ENCODE measurements at regions not wholly inside any gene's neighbourhood (a gene's known extent, or its start where the extent isn't known, plus 50 kb on each side); places are given as distances from the start of the nearest gene placed in this dataset.
"Not testable (repeated sequence)": the region's sequence is repeated elsewhere in the genome, so short reads cannot be mapped to it uniquely, and the experiment has no call there.

DNA sequence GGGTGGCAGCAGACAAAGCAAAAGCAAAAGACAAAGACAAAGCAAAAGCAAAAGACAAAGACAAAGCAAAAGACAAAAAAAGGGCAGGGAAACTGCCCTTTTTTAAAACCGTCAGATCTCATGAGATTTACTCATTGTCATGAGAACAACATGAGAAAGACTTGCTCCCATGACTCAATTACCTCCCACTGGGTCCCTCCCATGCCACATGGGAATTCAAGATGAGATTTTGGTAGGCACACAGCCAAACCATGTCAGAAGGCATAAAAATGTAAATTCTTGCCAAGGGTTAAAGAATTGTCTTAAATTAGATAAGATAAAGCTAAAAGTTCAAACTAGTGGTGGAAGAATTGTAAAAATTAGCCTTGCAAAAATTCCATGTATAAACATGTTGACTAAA, 419.7 kb downstream of the TRAM1L1 start:
- DNase-seq (ENCODE audit: low spot score): no peak

DNA sequence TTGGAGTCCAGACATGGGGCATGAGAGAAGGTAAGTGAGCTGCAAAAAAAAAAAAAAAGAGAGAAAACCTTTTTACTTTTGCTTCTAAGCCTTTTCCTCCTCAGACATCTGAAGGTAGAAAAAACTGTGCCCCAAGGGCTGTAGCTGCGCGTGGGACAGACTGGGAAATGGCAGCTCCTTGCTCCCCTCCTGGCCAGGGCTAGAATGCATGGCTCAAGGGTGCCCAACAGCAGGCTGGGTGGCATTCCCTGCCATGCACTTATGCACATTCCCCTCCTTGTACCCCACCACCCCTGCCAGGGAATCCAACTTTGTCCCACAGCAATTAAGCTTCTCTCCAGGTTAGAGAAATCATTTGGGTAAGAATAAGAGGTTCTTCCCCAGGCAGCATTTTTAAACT, 421.2 kb downstream of the TRAM1L1 start:
- DNase-seq (ENCODE audit: low spot score): no peak

DNA sequence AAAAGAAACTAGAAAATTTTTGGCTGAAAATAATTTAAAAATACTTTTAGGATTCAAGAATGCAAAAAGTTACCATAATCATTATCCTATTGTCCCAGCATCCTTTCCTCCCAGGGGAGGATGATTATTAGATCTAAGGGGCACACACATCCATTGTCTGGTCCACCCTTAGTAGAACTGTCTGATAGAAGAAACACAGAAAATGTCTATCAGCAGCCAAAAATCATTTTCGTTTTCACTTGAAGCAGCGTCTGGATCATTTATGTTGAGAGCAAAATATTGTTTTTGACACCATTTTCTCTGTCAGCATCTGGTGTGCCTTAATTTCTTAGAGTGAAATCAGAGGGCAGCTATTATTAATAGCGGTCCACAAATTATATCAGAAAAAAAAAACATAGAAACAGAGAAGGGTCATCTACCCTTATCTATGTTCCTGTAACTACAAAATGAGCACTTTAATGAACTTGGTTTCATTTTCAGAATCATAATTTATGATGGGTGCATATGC, 446.3 kb downstream of the TRAM1L1 start:
- DNase-seq (ENCODE audit: low spot score): no peak

DNA sequence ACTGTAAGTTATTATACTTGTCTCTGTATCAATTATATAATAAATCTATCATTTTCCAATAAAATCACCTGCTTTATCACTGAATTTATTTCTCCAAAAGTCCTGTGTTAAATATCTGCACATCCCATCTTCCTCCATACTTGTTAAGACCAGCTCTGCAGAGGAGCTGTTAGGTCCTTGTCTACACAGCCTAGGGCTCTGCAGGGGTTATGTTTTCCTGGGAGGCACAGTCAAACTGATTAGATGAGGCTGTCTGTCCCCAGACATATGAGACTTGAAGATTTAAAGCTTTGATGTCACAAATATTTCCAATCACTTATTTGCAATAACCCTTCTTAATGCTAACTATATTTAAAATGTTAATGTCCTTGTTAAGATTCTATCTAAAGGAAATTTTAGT, 446.8 kb downstream of the TRAM1L1 start:
- no peak for DNase-seq (ENCODE audit: low spot score)

DNA sequence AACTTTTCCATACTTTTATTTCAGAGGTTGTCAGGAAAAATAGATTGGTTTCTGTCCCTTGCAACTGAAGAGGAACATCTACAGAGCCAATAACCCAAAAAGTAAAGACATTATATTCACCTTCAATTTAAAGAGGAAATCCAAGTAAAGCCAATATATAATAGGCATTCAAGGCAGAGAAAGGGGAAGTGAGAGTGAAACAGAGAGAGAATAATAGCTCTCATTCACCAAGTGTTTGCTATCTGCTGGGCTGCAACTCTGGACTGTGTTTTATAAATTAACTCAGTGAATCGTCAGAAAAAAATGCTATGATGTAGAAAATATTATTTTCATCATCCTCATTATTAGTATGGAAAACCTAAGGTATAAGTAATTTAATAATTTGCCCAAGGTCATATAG, 448.5 kb downstream of the TRAM1L1 start:
- DNase-seq (ENCODE audit: low spot score): no peak

DNA sequence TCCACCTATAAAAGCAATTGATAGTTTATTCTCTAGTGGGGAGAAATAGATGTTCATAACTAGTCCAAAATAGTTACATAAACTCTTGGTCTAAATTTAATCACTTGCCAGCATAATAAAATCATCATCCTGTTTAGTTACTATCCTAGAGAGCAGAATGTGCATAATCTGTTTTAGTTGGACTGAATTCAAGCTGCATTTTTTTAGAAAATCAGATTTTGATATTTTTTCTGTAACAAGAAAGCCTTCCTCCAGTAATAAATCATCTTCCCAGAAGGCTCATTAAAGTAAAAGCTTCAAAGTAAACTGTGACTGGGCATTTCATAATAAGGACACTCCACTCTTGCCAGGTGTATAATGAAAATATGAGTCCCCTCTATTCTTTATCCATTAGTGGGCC, 453.1 kb downstream of the TRAM1L1 start:
- no peak for DNase-seq (ENCODE audit: low spot score)

DNA sequence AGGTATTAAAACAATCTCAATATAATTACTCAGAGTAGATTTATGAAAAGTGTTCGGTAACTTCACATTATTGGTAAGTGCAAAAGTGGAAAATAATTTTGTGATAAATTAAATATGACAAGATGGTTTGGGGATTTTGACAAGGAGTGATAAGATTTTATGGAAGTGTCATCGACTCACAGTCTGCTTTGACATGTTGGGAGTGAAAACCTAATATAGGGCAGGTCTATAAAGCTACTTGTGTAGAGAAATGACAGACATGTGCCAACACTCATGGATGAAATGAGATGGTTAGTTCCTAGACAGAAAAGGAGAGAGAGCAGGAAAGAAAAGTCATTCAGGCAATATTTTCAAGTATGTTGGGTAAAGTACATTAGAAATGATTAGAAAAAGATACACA, 456.8 kb downstream of the TRAM1L1 start:
- DNase-seq (ENCODE audit: low spot score): no peak

DNA sequence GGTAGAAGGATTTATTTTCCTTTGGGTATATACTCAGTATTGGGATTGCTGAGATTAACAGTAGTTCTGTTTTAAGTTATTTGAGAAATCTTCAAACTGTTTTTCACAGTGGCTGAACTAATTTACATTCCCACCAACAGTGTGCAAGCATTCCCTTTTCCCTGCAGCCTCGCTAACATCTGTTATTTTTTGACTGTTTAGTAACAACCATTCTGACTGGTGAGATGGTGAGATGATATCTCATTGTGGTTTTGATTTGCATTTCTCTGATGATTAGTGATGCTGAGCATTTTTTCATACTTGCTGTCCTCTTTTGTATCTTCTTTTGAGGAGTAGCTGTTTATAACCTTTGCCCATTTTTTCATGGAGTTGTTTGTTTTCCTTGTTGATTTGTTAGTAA, 457.8 kb downstream of the TRAM1L1 start:
- no peak for DNase-seq (ENCODE audit: low spot score)

DNA sequence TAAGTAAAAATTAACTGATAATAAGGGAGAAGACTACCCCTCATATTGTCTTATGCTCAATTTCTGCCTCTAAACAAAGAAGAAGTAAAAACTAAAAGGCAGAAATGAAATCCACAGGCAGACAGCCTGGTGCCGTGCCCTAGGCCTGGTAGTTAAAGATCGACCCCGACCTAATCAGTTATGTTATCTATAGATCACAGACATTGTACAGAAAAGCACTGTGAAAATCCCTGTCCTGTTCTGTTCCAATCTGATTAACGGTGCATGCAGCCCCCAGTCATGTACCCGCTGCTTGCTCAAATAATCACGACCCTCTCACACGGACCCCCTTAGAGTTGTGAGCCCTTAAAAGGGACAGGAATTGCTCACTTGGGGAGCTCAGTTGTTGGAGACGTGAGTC, 465.9 kb downstream of the TRAM1L1 start:
- not testable (repeated sequence) for DNase-seq (ENCODE audit: low spot score)

DNA sequence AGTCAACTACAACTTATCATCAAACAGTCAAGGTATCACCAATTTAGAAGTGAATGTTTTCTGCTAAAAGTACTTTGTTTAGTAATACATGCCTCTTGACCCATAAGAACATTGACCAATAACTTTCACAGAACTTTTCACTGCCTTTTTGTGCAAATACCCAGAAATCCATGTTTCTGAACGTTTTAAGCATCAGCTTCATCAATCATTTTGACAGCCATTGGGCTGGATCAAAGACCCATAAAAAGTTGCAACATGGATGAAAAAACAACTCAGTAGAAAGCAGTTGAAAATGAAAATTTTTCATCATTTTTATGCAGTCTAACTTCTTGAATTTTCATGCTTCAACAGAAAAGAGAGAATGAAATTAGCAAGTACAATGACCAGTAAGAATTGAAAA, 466.7 kb downstream of the TRAM1L1 start:
- DNase-seq (ENCODE audit: low spot score): no peak

DNA sequence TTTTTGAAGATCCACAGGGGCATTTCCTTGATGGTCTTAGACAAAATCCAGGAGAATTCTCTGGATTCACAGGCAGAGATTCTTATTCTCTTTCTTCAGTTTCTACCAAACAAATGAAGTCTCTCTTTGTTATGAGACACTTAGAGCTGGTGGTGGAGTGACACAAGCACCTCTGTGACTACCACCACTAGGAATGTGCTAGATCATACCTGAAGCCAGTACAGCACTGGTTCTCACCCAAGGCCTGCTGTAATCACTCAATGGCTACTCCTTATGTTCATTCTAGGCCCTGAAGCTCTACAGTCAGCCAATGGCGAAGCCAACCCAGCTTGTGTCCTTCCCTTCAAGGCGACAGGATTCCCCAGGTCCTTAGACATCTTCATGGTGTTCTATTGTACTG, 482.3 kb downstream of the TRAM1L1 start:
- no peak for DNase-seq (ENCODE audit: low spot score)

DNA sequence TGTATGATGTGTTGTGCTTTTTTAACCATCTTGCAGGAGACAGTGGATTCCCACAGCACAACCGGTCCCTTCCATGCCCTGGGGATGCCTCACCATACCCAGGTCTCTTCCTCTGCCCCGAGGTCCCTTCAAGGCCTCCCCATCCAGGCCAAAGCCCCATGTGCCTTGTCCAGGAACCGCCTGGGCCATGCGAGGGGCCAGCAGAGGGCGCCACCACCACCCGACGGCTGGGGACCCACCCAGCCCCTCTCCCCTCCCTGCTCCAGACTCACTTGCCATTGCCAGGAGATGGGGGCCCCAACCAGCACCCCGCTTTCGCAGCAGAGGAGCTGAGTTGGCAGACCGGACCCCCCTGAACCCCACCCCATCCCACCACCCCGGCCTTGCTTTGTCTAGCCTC, 485.5 kb downstream of the TRAM1L1 start:
- no peak for DNase-seq (ENCODE audit: low spot score)

DNA sequence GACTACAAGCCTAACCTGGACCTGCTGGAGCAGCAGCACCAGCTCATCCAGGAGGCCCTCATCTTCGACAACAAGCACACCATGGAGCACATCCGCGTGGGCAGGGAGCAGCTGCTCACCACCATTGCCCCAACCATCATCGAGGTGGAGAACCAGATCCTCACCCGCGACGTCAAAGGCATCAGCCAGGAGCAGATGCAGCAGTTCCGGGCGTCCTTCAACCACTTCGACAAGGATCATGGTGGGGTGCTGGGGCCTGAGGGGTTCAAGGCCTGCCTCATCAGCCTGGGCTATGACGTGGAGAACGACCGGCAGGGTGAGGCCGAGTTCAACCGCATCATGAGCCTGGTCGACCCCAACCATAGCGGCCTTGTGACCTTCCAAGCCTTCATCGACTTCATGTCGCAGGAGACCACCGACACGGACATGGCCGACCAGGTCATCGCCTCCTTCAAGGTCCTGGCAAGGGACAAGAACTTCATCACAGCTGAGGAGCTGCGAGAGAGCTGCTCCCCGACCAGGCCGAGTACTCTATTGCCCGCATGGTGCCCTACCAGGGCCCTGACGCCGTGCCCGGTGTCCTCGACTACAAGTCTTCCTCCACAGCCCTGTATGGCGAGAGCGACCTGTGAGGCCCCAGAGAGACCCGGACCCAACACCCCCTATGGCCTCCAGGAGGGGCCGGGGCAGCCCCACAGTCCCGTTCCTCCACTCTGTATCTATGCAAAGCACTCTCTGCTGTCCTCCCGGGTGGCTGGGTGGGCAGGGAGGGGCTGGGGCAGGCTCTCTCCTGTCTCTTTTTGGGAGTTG, 486.2 kb downstream of the TRAM1L1 start:
- no peak for DNase-seq (ENCODE audit: low spot score)

DNA sequence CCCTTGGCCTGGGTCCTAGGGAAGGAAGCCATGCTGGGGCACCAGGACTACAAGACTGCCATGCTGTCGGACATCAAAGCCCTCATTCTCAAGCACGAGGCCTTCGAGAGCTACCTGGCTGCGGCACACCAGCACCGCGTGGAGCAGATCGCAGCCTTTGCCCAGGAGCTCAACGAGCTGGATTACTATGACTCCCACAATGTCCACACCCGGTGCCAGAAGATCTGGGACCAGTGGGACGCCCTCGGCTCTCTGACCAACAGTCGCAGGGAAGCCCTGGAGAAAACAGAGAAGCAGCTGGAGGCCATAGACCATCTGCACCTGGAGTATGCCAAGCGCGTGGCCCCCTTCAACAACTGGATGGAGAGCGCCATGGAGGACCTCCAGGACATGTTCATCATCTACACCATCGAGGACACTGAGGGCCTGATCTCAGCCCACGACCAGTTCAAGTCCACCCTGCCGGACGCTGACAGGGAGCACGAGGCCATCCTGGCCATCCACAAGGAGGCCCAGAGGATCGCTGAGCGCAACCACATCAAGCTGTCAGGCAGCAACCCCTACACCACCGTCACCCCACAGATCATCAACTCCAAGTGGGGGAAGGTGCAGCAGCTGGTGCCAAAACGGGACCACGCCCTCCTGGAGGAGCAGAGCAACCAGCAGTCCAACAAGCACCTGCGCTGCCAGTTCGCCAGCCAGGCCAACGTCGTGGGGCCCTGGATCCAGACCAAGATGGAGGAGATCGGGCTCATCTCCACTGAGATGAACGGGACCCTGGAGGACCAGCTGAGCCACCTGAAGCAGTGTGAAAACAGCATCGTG, 487.0 kb downstream of the TRAM1L1 start:
- DNase-seq (ENCODE audit: low spot score): no peak

DNA sequence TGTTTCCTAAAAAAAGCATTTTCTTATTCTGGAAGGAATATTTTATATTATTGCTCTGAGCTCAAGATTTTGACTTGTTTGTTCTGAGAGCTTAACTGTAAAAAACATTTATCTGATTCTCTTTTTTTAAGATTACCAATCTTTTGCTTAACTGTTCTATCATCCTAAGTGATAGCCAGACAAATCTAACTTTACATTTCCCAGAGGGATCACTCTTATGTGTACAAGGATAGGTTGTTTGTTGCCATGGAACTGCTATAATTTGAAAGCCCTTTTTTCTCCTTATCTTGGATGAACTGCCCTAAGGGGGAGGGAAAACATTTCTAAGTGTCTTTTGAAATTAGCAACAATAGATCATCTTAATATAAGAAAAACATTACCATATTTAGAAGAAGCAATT, 494.7 kb downstream of the TRAM1L1 start:
- DNase-seq (ENCODE audit: low spot score): no peak

DNA sequence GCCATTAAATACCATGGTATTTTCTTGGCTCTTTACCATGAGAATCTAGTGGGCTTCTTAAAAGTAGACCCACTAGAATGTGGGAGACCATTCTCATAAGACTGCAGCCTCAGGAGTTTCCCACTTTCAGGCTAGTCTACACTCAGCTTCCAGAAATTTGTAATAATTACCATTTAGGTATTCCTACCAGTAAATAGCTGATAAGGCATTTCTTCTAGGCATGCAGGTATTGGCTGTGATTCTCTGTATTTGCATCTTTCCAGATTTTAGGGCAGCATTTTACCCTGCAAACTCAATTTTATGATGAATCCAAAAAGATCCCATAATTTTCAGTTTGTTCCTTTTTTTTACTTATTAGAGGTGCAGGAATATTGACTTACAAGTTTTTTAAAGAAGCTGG, 496.6 kb downstream of the TRAM1L1 start:
- DNase-seq (ENCODE audit: low spot score): no peak

DNA sequence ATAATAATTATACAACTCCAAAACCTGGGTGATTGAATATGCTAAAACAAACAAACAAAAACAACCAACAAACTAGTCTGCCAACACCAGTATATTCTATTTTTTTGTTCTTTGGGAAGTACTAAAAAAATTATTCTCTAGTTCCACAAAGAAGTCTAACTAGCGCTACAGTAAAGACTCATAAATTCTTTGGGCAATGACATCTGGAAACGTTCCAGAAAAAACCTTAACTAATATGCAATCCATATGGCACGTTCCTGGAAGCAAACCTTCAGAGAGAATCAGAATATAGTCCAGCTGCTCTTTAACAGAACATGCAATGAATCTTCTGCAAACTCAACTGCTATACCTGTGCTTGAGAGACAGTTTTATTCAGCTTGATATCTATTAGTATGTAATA, 500.1 kb downstream of the TRAM1L1 start:
- DNase-seq (ENCODE audit: low spot score): no peak

DNA sequence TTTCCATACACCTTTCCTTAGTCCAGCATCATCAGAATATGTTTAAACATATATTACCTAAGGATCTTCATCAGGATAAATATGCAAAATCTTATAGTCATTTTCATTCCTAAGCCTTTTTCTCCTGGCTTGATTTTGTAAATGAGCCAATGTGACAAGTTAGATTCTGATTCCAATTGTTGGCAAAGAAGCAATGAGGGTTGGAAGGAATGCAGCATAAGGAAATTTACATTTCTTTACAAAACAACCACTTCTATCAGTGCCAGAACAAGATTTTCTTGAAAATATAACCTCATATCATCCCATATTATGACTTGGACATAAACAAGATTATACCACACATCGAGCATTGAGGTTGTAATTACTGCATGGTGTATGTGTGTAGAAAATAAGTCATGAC, 508.1 kb downstream of the TRAM1L1 start:
- DNase-seq (ENCODE audit: low spot score): no peak

DNA sequence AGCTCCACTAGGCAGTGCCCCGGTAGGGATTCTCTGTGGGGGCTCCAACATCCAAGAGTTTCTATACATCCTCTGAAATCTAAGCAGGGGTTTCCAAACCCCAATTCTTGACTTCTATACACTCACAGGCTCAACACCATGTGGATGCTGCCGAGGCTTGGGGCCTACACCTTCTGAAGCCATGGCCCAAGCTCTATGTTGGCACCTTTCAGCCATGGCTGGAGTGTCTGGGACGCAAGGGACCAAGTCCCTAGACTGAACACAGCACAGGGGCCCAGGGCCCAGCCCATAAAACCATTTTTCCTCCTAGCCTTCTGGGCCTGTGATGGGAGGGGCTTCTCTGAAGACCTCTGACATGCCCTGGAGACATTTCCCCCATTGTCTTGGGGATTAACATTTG, 511.8 kb downstream of the TRAM1L1 start:
- DNase-seq (ENCODE audit: low spot score): no peak

DNA sequence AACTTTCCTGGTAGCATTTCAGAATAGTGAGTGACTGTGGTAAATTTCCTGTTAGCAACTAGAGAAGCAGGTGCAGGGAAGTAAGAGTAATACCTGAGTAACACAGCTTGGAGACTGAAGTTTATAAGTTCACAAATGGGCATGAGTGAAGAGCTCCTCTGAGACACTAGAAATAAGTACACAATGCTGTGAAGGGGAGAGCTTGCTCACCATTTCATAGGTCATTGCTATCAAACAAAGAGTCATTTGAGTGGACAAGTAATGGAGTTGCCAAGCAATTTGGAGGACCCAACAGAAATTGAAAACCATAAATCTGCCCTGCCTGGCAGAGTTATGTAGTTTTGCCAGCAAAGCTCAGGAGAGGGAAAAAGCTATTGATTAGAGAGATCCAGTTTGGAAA, 523.6 kb downstream of the TRAM1L1 start:
- DNase-seq (ENCODE audit: low spot score): no peak

DNA sequence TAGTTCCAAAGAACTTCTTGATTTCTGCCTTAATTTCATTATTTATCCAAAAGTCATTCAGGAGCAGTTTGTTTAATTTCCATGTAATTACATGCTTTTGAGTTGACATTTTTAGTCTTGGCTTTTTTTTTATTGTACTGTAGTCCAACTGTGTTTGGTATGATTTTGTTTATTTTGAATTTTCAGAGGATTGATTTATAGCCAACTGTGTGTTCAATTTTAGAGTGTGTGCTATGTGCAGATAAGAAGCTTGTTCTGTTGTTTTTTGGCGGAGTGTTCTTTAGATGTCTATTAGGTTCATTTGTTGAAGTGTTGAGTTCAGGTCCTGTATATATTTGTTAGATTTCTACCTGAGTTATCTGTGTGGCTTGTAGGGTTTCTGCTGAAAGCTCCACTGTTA, 533.6 kb downstream of the TRAM1L1 start:
- no peak for DNase-seq (ENCODE audit: low spot score)

DNA sequence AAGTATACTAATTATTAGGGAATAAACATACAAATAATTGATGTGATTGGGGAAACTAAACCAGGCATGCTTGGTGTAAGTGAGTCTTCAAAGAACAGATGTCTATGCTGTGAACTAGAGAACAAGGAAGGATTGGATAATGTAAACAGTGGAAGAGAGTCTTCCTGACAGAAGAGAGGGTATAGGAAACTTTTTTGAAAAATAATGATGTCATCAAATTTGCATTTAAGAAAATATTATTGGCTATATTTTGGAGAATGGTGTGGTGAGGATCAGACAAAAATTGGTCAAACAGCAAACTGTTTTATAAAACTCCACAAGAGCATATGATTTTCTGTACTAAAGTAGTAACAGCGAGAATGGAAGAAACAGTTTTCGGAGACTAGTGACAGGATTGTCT, 537.7 kb downstream of the TRAM1L1 start:
- no peak for DNase-seq (ENCODE audit: low spot score)

DNA sequence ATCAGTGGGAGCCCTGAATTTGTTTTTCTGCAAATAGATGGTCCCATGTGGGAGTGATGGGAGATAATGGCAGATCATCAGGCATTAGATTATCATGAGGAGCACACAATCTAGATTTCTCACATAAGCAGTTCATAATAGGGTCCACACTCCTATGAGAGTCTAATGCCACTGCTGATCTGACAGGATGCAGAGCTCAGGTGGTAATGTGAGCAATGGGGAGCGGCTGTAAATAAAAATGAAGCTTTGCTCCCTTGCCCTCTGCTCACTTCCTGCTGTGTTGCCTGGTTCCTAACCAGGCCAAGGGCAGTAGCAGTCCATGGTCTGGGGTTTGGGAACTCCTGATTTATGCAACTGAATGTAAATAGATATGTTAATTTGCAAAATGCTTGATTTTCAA, 538.6 kb downstream of the TRAM1L1 start:
- no peak for DNase-seq (ENCODE audit: low spot score)

Data from COLO829 (cell line).